HG02763 (cell line): ENCODE measurements at regions not wholly inside any gene's neighbourhood (a gene's known extent, or its start where the extent isn't known, plus 50 kb on each side); places are given as distances from the start of the nearest gene placed in this dataset.

Experiments
- ATAC-seq: cut with Tn5 transposase; IDR thresholded peaks from one replicate; pipeline ENCODE4 v1.9.1; 2021; ENCODE audit warnings: mild to moderate bottlenecking, moderate library complexity; ENCODE audit not compliant: unreplicated experiment

DNA sequence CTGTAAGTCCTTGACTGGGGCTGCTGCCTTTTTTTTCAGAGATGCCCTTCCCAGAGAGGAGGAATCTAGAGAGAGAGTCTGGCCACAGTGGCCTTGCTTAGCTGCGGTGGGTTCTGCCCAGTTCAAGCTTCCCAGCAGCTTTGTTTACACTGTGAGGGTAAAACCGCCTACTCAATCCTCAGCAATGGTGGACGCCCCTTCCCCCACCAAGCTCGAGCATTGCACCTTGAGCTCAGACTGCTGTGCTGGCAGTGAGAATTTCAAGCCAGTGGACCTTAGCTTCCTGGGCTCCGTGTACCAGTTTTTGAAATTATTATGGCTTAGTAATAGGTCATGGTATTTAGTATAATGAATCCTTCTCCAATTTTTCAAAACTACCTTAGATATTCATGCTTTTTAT lies 395.4 kb downstream of the NPIPA7 start:
- ATAC-seq: no peak

DNA sequence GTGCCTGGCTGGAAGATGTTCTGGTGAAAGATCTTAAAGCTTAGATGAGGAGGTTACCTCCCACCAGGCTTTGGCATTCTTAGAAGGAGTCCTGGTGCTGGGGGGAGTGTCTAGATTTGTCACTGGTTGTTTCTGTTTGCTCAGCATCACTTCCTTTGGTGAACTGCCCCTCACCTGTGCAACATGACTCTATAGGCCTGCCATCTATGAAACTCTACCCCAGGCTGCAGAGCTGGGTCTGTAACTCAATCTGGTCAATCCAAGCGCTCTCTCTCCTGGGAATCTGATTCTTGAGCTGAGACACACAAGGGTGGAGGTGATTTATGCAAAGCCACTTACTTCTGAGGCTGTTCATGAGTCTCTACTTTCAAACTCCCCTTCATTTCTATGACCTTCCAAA lies 399.4 kb downstream of the NPIPA7 start:
- no peak for ATAC-seq

DNA sequence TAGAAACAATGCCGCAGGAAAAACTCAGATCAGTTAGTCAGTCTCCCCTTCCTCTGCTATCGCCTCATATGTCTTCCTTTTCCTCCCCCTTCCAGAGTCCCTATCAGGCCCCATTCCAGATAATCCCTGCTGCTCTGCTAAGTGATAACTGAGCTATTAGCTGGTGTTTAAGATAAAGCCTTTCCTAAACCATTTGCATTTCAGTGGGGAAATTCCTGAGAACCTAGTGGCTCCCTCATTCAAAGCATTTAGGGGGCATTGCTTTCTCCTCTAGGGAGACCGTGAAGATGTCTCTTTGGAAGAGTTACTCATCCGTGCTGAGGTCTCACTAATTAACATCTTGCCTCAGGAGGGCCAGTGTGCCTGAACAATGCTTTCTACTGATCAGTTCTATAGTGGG lies 401.6 kb downstream of the NPIPA7 start:
- no peak for ATAC-seq

- ATAC-seq: no peak
Observed at GRCh38 chr16:16782153-16782552, 403.2 kb downstream of the NPIPA7 start.

GRCh38 chr16:16788004-16788403 lies 409.1 kb downstream of the NPIPA7 start:
- ATAC-seq: no peak

DNA sequence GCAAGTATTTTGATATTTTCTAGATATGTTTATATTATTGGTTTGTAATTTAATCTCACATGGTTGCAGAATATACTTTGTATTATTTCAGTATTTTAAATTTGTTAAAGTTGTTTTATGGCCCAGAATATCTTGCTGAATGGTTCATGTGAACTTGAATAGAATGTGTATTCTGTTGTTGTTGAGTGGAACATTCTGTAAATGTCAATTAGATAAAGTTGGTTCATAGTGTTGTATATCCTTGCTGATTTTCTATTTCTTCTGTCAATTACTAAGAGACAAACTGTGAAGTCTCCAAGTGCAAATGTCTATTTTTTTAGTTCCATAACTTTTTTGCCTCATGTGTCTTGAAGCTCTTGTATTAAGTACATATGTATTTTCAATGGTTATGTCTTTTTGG lies 411.7 kb downstream of the NPIPA7 start:
- ATAC-seq: no peak

DNA sequence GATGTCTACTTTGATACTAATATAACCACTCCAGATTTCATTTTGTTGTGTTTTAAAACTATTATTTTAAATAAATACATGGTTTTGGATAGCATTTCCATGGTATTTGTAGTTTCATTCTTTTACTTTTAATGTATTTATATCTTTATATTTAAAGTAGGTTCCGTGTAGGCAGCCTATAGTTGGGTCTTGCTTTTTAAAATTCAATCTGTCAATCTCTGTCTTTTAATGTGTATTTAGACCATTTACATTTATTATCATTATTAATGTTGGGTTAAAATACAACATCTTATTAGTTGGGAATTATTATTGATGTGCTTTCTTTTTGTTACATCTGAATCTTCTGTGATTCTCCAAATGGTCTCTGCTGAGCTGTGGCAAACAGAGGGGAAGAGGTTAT lies 412.1 kb downstream of the NPIPA7 start:
- ATAC-seq: no peak

- no peak for ATAC-seq
Observed at GRCh38 chr16:16797239-16797638, 418.3 kb downstream of the NPIPA7 start.

DNA sequence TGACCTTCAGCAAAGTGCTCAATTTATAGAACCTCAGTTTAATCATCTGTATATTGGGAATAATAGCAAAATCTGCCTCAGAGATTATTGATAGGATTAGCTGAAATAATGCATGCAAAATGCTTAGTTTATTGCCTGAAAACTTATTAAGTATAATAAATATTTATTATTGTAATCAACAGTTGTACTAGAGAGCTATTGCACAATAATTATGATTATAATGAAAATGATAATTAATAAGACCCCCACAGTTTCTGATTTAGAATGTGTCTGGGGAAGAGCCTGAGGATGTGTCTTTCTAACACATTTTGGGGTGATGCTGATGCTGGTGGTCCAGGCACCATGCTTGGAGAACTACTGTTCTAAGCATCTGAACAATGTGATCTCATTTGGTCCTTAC lies 419.6 kb downstream of the NPIPA7 start:
- no peak for ATAC-seq

GRCh38 chr16:16805809-16806208 lies 426.9 kb downstream of the NPIPA7 start:
- ATAC-seq: no peak

GRCh38 chr16:16815641-16816040 lies 436.7 kb downstream of the NPIPA7 start:
- ATAC-seq: no peak

DNA sequence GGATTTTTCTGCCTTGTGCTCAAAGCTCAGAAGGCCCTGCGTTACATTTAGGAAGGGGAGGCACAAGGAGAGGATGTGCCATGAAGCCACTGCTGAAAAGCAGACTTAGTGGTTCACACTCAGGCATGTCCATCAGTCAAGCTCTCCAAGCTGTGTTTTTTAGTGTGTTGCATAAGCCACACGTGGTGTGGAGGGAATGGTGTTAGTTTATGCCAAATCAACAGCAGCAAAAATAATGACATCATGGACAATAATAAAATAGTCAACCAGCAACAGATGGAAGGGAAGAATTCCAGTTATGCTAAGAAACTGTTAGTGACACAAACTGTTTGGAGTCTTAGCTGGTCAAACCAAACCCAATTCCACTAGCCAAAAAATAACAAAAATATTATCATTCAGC lies 438.3 kb downstream of the NPIPA7 start:
- ATAC-seq: no peak

DNA sequence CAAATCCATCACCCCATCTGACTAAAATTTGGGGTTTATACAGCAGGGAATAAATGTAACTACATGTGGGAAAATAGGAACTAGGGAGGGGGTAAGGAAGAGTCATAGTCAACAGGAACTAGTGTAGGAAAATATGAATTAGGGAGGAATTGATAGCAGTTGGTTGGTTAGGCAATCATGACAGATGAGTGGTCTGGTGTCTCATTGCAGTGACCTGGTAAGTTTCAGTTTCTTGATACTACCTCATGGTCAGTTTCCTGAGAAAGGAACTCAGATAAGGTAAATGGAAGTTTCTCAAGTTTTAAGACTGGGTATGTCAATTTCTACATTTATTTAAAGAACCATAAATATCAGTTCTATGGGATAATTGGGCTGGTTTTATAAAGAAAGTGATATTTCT lies 442.3 kb downstream of the NPIPA7 start:
- ATAC-seq: no peak

DNA sequence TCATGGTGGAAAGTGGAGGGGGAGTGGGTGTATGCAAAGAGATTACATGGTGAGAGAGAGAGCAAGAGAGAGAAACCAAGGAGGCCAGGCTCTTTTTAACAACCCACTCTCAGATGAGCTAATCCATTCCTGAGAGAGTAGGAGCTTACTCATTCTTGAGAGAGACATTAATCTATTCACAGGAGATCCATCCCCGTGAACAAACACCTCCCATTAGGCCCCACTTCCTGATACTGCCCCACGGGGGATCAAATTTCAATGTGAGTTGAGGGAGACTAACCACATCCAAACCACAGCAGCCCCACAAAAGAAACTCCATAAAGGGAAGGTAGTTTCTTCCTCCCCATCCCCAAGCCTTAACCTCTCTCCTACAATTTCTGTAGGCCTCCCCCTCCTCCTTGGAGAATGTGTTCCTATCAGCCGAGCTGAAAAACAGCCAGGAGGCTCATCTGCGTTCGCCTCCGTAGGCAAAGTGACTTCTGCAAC lies 450.0 kb downstream of the NPIPA7 start:
- ATAC-seq: no peak

DNA sequence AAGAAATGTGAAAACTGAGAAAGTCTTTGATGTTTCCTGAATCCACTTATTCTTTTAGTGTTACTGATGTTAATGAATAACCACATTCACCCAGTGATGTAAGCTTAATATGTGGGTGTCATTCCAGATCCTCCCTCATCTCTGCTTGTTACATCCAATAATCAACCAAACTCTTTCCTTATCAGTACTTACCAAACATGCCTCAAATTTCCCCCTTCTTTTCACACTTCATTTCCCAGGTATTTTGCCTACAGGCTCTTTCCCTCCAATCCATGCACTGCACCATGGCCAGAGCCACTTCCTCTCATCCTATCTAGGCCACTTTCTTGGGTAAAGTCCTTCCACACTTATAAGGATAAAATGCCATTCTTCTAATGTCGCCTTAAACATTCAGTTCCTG lies 451.5 kb downstream of the NPIPA7 start:
- no peak for ATAC-seq

DNA sequence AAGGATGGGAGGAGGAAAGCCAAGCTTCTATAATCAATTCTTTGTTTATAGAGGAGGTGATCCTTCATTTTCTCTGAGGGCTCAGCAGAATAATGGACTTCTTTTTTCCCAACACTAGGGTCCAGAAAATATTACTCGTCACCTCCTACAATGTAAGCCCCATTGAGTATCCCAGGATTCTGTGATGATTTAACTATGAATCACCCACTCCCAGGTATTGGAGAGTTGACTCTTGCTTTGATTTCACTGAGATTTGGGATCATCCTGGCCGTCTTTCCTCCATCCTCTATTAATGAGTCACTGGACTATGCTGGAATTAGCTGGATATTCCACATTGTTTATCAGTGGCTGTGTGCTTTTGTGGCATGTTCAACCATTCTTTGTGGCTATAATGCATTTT lies 452.0 kb downstream of the NPIPA7 start:
- no peak for ATAC-seq

DNA sequence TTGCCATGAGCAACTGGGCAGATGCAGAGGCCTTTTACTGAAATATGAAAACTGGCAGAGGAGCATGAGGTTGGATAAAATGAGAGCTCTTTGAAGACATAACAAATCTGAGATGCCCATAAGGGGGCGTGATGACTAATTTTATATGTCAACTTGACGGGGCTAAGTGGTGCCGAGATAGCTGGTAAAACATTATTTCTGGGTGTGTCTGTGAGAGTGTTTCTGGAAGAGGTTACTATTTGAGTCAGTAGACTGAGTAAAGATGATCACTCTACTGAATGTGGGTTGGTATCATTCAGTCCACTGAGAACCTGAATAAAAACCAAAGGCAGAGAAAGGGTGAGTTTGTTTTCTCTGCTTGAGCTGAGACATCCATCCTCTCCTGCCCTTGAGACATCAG lies 454.2 kb downstream of the NPIPA7 start:
- no peak for ATAC-seq

- no peak for ATAC-seq
Observed at GRCh38 chr16:16850274-16850673, 471.3 kb downstream of the NPIPA7 start.

DNA sequence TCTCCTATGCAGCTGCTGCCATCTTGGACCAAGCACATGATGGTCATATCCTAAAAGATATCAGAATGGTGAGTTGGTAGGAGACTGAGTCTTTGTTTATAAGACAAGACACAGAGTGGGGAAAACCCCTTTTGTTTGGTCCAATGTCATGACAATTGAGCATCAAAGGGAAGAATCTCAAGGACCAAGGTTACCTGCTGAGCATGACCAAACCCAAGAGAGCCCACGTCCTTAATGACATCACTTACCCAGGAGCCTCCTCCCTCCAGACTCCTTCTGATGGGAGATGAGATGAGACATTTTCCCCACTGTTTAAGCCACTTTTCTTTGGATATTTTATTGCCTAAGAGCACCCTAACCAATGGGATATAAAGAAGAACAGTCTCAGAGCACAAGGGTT lies 478.1 kb downstream of the NPIPA7 start:
- ATAC-seq: no peak

DNA sequence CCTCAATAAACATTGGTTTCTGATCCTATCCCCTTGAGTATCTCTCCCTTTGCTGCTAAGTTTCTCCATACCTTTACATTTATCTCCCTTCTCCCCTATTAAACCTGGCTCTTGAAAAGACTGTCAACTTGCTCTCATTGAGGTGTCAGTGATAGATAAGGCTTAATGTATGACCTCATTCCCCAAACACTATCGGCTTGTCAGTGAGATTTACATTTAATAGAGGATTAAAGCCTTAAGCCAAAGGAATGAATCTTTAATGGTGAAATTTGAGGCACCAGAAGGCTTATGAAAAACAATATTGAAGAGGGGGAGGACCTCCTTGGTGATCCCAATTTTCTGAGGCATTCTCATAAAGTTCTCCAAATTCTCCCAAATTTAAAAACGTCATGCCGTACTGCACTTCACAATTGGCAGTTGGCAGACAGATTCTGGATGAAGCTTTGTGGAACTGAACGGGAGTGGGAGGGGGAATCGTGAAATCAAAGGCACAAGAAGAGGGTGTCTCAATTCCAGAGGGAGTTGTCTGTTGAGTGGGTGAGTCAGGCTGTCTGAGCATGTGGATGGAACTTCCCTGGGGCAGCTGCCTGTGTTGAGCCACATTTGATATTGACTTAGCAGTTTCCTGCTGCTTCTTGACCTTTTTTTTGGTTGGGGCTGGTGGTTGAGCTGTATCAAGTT lies 478.8 kb downstream of the NPIPA7 start:
- no peak for ATAC-seq

DNA sequence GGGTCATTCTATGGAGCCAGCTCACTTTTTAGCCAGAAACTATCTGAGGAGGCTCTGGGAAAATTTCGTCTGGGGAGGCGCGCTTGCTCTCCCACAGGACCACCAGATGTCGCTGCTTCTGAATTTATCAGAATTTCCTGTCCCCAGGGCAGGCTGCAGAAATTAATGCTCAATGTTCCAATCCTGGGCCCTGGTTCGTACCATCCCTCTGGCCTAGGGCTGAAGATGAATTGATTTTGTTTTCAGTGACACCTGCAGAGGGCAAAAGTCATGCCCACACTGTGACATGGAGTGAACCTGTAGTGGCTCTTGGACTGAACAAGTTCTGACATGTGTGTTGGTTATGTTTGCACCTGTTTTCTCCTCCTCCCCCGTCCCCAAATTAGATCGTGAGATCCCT lies 482.6 kb downstream of the NPIPA7 start:
- no peak for ATAC-seq

DNA sequence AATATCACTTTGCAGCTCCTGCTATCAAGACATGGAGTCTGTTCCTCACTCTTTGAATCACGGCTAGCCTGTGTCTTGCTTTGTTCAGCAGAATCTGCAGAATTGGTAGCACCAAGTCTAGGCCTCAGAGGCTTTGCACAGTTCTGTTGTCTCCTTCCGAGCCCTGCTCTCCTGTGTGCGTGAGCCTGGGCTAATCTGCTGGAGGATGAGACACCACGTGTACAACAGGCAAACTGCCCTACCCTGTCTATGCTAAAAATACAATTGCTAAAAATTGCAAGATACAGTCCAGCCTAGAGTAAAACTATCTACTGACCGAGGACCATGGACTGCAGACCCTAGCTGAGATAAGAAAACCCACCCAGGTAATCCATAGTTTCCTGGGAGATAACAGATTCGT lies 484.7 kb downstream of the NPIPA7 start:
- no peak for ATAC-seq

DNA sequence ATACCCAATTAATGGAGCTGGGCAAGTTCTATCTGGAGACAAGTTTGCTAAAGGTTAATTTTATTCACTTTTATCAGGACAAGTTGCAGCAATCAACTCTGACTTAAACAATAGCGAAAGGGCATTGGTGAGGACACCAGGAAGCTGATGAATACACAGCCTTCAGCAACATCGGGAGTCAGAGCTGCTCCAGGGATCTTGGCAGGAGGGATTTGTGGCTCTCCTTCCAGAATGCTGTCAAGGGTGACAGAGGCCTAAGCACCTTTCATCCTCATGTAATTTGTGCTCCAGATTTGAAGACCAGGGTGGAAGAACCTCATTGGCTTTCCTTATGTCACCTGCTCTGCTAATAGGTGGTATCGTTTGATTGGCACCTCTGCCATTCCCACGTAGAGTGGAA lies 485.6 kb downstream of the NPIPA7 start:
- ATAC-seq: no peak
